ENCODE measurements at regions not wholly inside any gene's neighbourhood (a gene's known extent, or its start where the extent isn't known, plus 50 kb on each side); places are given as distances from the start of the nearest gene placed in this dataset.

DNA sequence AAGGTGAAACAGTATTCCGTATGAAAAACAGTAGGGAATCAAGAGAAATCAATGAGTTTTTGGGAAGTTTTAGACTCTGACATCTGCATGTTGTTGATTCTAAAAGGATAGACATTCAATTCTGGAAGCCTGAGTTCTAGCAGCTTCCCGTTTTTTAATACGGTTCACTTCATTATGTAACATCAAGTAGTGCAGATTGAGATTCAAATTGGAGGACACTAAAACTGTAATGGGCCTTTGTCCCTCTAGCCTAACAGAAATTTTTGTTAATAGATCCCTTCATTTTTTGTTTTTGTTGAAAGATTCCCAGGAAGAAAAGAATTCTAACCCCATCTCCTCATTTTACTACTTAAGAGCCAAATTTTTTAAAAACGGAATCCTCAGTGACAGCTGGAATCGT lies 384.6 kb downstream of the SH3GL2 start:
- Histone ChIP-seq H2BK5ac (ENCODE audit: insufficient read length, low read length) (no peak overlapping the region), H3K27ac (ENCODE audit: insufficient read length, low read depth, low read length) (no peak overlapping the region), H4K5ac (ENCODE audit: insufficient read length, low read depth, low read length) (no peak overlapping the region), H4K91ac (ENCODE audit: insufficient read length, low read depth, low read length) (no peak overlapping the region), H3K4me1 (ENCODE audit: insufficient read depth, low read length) (no peaks in the 10 kb centered on the region), H3K23me2 (ENCODE audit: insufficient read length, low read depth, low read length, poor library complexity, severe bottlenecking) (no peaks in the 10 kb centered on the region), H3K79me1 (ENCODE audit: insufficient read depth, low read depth, low read length, poor library complexity, severe bottlenecking) (no peaks in the 10 kb centered on the region), H3K56ac (ENCODE audit: insufficient read length, low read depth, low read length) (no peak overlapping the region), H3K79me2 (ENCODE audit: insufficient read depth, low read length) (no peaks in the 10 kb centered on the region), H3T11ph (ENCODE audit: low read length) (no peak overlapping the region), H4K8ac (replicated peaks; ENCODE audit: insufficient read length, low read depth, low read length) (no peak overlapping the region), H2AFZ (ENCODE audit: low read length) (no peak overlapping the region), H2BK120ac (ENCODE audit: low read depth, low read length, poor library complexity, severe bottlenecking) (no peak overlapping the region), H3K27me3 (ENCODE audit: insufficient read depth, low read length) (no peaks in the 10 kb centered on the region), H2BK12ac (ENCODE audit: insufficient read length, low read depth, low read length) (no peak overlapping the region), H3K9me3 (ENCODE audit: control insufficient read depth, low read depth, low read length) (no peaks in the 10 kb centered on the region), H4K20me1 (ENCODE audit: control insufficient read depth, insufficient read depth, insufficient read length) (no peaks in the 10 kb centered on the region), H3K4ac (ENCODE audit: low read depth, low read length) (no peak overlapping the region), H3K14ac (ENCODE audit: insufficient read depth, low read length) (no peak overlapping the region), H2AK5ac (ENCODE audit: insufficient read length, low read length) (no peak overlapping the region), H3K18ac (ENCODE audit: insufficient read length, low read depth, low read length) (no peak overlapping the region), H3K23ac (ENCODE audit: insufficient read length, low read depth, low read length) (no peak overlapping the region), H3K9ac (ENCODE audit: extremely low read depth, insufficient read length, low read length) (no peak overlapping the region), H2BK20ac (ENCODE audit: low read depth, low read length, poor library complexity, severe bottlenecking) (no peak overlapping the region), H2BK15ac (ENCODE audit: low read depth, low read length) (no peak overlapping the region), H3K4me2 (ENCODE audit: insufficient read depth, insufficient read length, low read length) (no peak overlapping the region)
- Mint-ChIP-seq H3K27ac (no peak overlapping the region), H3K4me1 (peaks cover 3 to 6% of the 10 kb centered on the region in 2 experiments; a peak in 3 of 4 replicates), H3K9me3 (no peaks in the 10 kb centered on the region), H3K4me3 (no peak overlapping the region), H3K27me3 (ENCODE audit: low read depth) (no peaks in the 10 kb centered on the region), H3K36me3 (ENCODE audit: insufficient read depth in 1 of 3, low read depth in 3 of 3) (no peaks in the 10 kb centered on the region)
- DNase-seq, result no peak
- WGBS (ENCODE audit: extremely low coverage, insufficient read length, low lambda C conversion rate), result no CpG with 5 or more reads among the region's 5 CpGs
- TF ChIP-seq, protein P1, sequence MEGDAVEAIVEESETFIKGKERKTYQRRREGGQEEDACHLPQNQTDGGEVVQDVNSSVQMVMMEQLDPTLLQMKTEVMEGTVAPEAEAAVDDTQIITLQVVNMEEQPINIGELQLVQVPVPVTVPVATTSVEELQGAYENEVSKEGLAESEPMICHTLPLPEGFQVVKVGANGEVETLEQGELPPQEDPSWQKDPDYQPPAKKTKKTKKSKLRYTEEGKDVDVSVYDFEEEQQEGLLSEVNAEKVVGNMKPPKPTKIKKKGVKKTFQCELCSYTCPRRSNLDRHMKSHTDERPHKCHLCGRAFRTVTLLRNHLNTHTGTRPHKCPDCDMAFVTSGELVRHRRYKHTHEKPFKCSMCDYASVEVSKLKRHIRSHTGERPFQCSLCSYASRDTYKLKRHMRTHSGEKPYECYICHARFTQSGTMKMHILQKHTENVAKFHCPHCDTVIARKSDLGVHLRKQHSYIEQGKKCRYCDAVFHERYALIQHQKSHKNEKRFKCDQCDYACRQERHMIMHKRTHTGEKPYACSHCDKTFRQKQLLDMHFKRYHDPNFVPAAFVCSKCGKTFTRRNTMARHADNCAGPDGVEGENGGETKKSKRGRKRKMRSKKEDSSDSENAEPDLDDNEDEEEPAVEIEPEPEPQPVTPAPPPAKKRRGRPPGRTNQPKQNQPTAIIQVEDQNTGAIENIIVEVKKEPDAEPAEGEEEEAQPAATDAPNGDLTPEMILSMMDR (conservative IDR thresholded peaks at IDR 0.05), result no peak
